Hematopoietic multipotent progenitor cell treated with erythropoietin and hydrocortisone succinate and interleukin-3 and kit ligand, for 8 days (in vitro differentiated cells): ENCODE measurements at regions not wholly inside any gene's neighbourhood (a gene's known extent, or its start where the extent isn't known, plus 50 kb on each side); places are given as distances from the start of the nearest gene placed in this dataset.
"Not testable (repeated sequence)": the region's sequence is repeated elsewhere in the genome, so short reads cannot be mapped to it uniquely, and the experiment has no call there.

Source experiments
- DNase-seq: peaks from one replicate; pipeline ENCODE4 v3.0.0-alpha.2; 2015

DNA sequence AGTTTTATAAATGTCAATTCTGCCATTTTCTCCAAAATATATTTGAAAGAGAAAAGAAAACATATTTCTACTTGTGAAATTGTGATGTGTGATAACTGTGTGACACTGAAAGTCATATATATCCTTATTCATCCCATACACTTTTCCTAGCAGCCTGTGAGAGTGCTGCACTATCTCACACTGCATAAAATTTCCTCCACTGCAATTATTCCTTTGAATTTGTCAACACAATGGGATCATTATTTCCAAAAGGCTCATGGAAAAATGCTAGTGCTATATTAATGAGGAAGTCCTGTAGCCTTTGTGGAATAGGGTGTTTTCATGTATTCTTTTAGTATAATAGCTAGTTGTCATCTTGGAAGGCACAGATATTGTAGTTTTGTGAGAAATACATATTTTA, 504.1 kb downstream of the RPL10L start:
- DNase-seq: no peak

DNA sequence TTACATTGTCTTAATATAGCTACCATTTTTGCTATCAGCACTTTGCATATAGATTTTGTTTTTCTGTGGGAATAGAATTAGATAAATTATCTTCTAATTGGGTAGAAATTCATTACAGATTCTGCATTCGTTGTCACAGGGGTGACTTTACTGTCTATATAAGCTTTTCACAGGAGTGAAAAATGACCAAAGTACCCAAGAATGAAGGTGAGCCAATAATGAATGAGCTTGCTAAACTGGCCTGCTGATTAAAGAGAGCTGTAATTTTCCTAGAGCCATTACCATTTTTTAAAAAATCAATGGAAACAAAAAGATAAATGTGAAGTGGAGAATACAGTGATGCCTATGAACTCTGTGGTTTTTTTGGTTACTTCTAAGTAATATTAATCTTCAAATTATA, 504.6 kb downstream of the RPL10L start:
- DNase-seq: no peak

GRCh38 chr14:46140445-46140844, 511.1 kb downstream of the RPL10L start:
- DNase-seq: no peak

DNA sequence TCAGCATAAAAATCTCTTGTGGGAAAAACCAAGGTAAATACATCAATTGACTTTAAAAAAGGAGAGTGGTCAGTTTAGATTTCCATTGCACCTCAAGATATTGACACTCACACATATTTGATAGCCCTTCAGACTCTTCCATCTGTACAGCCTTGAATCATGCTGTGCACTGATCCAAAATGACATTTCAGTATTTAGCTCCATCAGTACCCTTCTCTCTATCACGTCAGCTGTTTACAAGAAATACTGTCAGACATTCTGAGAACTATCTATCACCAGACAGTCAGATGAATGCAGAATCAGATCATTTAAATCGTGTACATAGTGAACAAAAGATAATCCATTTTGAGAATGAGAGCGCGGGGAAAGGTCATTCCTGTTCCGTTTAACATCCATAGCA, 511.9 kb downstream of the RPL10L start:
- DNase-seq: no peak

GRCh38 chr14:46137786-46138185, 513.8 kb downstream of the RPL10L start:
- no peak for DNase-seq

- DNase-seq: no peak
These were observed 515.1 kb downstream of the RPL10L start for GRCh38 chr14:46136456-46136855.

GRCh38 chr14:46108228-46108627, 543.4 kb downstream of the RPL10L start:
- DNase-seq: no peak

DNA sequence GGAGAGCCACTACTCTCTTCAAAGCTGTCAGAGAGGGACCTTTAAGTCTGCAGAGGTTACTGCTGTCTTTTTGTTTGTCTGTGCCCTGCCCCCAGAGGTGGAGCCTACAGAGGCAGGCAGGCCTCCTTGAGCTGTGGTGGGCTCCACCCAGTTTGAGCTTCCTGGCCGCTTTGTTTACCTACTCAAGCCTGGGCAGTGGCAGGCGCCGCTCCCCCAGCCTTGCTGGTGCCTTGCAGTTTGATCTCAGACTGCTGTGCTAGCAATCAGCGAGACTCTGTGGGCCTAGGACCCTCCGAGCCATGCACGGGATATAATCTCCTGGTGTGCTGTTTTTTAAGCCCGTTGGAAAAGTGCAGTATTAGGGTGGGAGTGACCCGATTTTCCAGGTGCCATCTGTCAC, 550.7 kb downstream of the RPL10L start:
- not testable (repeated sequence) for DNase-seq

GRCh38 chr14:46091819-46092218, 559.8 kb downstream of the RPL10L start:
- no peak for DNase-seq

DNA sequence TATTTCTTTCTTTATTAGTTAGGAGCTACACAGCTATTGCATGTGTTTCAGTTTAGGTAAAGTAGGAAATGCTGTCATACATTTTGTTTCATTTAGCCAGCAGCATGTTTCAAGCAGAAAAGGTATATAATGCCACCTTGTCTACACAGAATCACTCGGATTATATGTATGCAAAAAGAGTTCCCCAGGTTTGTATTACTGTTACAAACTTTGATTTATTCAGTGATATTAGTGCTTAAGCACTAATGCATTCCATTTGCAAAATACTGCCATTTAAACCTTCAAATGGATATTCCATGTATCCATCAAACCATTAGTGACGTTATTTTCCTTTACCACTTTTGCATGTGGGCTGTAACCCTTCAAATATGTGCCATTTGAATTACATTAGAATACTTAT, 564.0 kb downstream of the RPL10L start:
- no peak for DNase-seq

- no peak for DNase-seq
These were observed 577.5 kb downstream of the RPL10L start for GRCh38 chr14:46074061-46074460.

DNA sequence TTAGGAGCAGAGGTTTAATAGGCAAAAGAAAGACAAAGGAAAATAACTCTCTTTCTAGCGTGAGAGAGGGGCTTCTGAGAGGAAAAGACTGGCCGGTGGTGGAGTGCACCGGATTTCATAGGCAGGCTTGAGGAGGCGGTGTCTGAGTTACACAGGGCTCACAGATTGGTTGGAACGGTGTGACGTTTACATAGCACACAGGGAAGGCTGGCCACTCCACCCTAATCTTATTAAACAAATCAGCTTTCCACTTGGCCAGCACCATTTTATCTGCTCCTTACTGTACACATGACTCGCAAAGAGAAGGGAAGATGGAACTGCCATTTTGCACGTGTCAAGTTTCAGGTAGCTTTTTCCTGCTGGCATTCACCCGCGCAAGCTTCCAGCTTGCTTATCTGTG, 587.7 kb downstream of the RPL10L start:
- DNase-seq: no peak

GRCh38 chr14:46058964-46059563, 592.5 kb downstream of the RPL10L start:
- DNase-seq: no peak

- no peak for DNase-seq
These were observed 593.8 kb downstream of the RPL10L start for GRCh38 chr14:46057799-46058198.

DNA sequence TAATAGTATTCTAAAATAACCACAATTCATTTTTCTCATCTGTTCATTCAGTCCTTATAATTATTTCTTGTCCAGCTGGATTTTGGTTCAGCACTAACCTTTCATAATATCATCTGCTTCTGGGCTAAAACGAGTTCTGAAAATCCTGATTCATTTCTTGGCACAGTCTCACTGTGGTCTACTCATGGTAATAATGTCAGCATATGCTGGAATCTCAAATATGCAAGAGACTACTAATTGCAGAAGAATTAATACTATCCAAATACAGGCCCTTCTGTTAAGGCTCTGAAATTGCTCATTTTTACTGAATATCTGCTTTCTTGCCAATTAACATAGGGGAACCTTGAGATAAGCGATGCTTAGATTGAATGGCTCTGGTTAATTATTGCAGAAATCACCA, 597.1 kb downstream of the RPL10L start:
- no peak for DNase-seq

DNA sequence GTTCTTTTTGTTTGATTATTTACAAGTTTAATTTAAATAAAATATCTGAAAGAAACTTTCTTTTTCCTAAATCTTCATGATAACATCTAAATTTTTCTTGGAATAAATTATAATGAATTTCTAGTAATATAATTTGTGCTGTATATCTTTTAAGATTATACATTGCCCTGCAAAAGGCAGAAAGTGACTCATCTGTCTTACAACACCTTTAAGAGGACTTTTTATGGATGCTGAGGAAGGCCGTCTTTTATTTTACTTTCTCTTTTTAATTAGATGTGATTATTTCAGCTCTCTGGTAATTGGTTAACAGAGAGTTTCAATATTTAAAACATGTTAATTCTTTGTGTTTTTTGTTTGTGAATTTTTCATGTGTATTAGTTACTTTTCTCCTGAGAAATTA, 598.4 kb downstream of the RPL10L start:
- no peak for DNase-seq

GRCh38 chr14:46051796-46052195, 599.8 kb downstream of the RPL10L start:
- DNase-seq: no peak

DNA sequence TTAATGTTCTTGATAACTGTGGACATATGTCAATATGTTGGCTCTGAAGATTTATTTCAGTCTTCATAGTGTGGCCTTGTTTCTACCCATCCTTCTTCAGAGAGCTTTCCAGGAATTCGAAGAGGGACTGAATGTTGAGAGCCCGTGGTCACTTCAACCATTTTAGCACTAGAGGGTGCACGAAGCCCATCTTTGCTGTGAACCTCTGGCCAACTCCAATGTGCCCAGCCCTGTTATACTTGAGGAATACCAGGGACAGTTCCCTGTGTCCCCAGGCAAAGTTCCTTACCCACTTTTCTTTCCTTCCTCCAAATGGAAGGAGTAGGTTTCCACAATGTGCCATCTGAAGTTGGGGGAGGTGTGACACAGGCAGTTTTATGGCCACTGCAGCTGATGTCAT, 603.5 kb downstream of the RPL10L start:
- peak; percentile 6 for DNase-seq

DNA sequence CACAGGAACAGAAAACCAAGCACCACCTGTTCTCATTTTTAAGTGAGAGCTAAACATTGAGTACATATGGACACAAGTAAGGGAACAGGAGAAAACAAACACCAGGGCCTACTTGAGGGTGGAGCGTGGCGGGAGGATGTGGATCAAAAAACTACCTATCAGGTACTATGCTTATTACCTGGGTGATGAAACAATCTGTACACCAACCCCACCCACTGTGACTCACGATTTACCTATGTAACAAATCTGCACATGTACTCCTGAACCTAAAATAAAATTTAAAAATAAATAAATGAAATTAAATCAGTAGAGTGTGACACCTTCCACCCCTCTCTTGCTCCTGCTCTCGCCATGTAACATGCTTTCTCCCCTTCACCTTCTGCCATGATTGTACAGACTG, 615.5 kb downstream of the RPL10L start:
- DNase-seq: no peak

- no peak for DNase-seq
These were observed 617.3 kb downstream of the RPL10L start for GRCh38 chr14:46034305-46034704.

- no peak for DNase-seq
These were observed 632.6 kb downstream of the RPL10L start for GRCh38 chr14:46018846-46019420.

DNA sequence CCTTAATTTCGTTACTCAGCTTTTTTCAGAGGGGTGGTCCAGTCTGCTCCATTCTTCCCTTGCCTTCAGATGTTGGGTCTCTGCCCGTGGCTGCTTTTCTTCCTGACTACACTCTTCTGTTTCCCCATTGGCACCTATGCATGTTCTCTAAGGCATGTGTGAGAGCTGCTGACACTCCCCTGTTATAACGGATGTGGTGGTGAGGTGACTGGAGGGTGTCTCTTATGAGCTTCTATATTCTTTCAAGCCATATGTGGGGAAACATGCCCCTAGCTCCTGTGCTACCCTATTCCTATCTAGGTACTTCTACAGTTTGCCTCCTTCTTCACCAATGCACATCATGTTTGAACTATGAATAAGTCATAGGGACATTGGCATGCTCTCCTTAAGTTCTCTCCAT, 643.2 kb downstream of the RPL10L start:
- DNase-seq: no peak

DNA sequence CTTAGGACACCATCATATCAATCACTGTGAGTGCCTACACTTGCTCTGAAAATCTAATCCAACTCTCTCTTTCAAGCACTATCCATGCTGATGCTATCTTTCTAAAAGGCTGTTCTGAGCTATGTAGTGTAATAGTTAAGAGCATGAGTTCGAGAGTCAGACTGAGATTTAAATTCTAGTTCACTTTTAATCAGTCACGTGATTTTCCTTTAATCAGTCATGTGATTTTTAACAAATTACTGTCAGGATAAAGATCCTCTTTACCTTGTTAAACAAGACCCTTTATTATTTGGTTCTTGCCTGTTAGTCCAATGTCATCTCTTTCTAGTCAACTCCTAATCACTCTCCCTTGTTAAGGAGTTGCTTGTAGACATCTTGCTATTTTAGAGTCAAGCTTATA, 653.0 kb downstream of the RPL10L start:
- DNase-seq: no peak

DNA sequence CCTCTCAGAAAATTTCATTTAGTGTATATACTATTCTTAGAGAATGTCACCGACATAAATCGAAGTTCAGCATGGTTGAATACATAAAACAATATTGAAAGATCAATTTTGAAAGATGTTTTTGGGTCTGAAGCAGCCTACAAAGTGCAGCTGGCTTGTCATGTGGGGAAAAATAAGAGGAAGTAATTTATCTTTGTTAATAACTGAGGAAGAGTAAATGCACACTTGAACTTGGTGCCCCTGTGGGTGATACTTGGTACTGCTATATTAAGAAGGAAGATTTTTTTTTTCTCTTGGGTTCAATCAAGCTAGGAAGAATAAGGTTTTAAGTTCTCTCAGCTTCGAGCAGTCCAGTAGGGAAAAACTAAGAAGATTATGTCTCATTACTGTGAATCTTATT, 661.3 kb downstream of the RPL10L start:
- peak; percentile 2 for DNase-seq

- DNase-seq: no peak
These were observed 675.6 kb downstream of the RPL10L start for GRCh38 chr14:45976001-45976400.
